ENCODE measurements at regions not wholly inside any gene's neighbourhood (a gene's known extent, or its start where the extent isn't known, plus 50 kb on each side); places are given as distances from the start of the nearest gene placed in this dataset.

GRCh38 chr2:19592197-19592596 lies 233.8 kb upstream of the OSR1 start:
- DNase-seq (ENCODE audit: low spot score) = no peak

GRCh38 chr2:19589791-19590190 lies 231.4 kb upstream of the OSR1 start:
- DNase-seq (ENCODE audit: low spot score) = no peak

GRCh38 chr2:19580830-19581229 lies 222.4 kb upstream of the OSR1 start:
- no peak for DNase-seq (ENCODE audit: low spot score)

GRCh38 chr2:19580264-19580663 lies 221.8 kb upstream of the OSR1 start:
- no peak for DNase-seq (ENCODE audit: low spot score)

GRCh38 chr2:19579461-19579860 lies 221.0 kb upstream of the OSR1 start:
- DNase-seq (ENCODE audit: low spot score) = no peak

GRCh38 chr2:19577723-19578122 lies 219.3 kb upstream of the OSR1 start:
- no peak for DNase-seq (ENCODE audit: low spot score)

GRCh38 chr2:19576411-19576810 lies 218.0 kb upstream of the OSR1 start:
- DNase-seq (ENCODE audit: low spot score) = no peak

- no peak for DNase-seq (ENCODE audit: low spot score)
Observed at GRCh38 chr2:19575641-19576040, 217.2 kb upstream of the OSR1 start.

- no peak for DNase-seq (ENCODE audit: low spot score)
Observed at GRCh38 chr2:19574778-19575260, 216.4 kb upstream of the OSR1 start.

- DNase-seq (ENCODE audit: low spot score) = no peak
Observed at GRCh38 chr2:19573784-19574183, 215.4 kb upstream of the OSR1 start.

GRCh38 chr2:19571773-19572172 lies 213.3 kb upstream of the OSR1 start:
- no peak for DNase-seq (ENCODE audit: low spot score)

GRCh38 chr2:19569300-19569791 lies 210.9 kb upstream of the OSR1 start:
- DNase-seq (ENCODE audit: low spot score) = no peak

- no peak for DNase-seq (ENCODE audit: low spot score)
Observed at GRCh38 chr2:19568809-19569208, 210.4 kb upstream of the OSR1 start.

- no peak for DNase-seq (ENCODE audit: low spot score)
Observed at GRCh38 chr2:19560785-19561184, 202.4 kb upstream of the OSR1 start.

GRCh38 chr2:19559596-19560240 lies 201.3 kb upstream of the OSR1 start:
- DNase-seq (ENCODE audit: low spot score) = no peak

- DNase-seq (ENCODE audit: low spot score) = no peak
Observed at GRCh38 chr2:19556648-19557047, 198.2 kb upstream of the OSR1 start.

- no peak for DNase-seq (ENCODE audit: low spot score)
Observed at GRCh38 chr2:19554520-19554919, 196.1 kb upstream of the OSR1 start.

- DNase-seq (ENCODE audit: low spot score) = no peak
Observed at GRCh38 chr2:19552270-19552669, 193.8 kb upstream of the OSR1 start.

GRCh38 chr2:19550750-19551149 lies 192.3 kb upstream of the OSR1 start:
- DNase-seq (ENCODE audit: low spot score) = no peak

- no peak for DNase-seq (ENCODE audit: low spot score)
Observed at GRCh38 chr2:19549821-19550220, 191.4 kb upstream of the OSR1 start.

- no peak for DNase-seq (ENCODE audit: low spot score)
Observed at GRCh38 chr2:19548116-19548515, 189.7 kb upstream of the OSR1 start.

- DNase-seq (ENCODE audit: low spot score) = no peak
Observed at GRCh38 chr2:19547321-19547720, 188.9 kb upstream of the OSR1 start.

- no peak for DNase-seq (ENCODE audit: low spot score)
Observed at GRCh38 chr2:19545507-19545906, 187.1 kb upstream of the OSR1 start.

GRCh38 chr2:19543663-19544383 lies 185.4 kb upstream of the OSR1 start:
- no peak for DNase-seq (ENCODE audit: low spot score)

Data from CD4-positive, alpha-beta T cell treated with Interleukin-15 for 4 hours (primary cell).